ENCODE measurements at regions not wholly inside any gene's neighbourhood (a gene's known extent, or its start where the extent isn't known, plus 50 kb on each side); places are given as distances from the start of the nearest gene placed in this dataset.

DNA sequence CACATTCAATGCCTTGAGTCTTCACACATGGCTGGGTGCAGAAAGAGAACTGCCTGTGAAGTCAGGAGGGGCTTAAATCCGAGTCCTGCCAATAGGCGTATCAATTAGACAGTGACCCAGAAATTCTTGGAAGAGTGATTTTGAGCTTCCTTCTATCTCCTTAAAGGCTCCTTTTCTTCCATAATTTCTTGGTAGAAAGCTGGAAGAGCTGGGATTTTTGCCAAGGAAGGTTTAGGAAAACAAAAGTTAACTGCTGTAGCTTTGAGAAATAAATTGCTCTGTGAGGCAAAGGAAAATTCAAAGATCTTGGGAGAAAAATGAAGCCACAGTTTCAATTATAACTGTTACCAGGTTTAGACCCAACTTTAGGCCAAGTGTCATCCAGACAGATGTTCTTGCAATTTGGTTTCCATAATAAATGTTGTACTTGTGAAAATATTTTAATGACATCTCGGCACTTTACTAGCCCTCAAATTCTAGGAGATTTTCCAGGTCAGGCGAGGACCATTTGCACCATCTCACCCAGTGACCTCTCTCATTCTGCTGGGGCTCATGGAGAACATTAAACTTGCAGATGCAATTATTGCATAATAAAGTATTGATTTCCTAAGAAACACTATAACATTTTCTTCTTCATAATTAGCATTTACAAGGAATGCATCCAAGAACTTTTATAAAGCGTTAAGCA lies 329.7 kb upstream of the MEIS1 start:
- no peak overlapping the region for H2BK20ac ChIP-seq (ENCODE audit: low read length)
- H3K14ac ChIP-seq (ENCODE audit: insufficient read length) = no peak overlapping the region
- no peak overlapping the region for H2BK15ac ChIP-seq (ENCODE audit: low read length)
- H3K27ac ChIP-seq (ENCODE audit: low read depth, low read length) = no peak overlapping the region
- H3K4me3 ChIP-seq (ENCODE audit: extremely low read depth in 1 of 4, insufficient read depth in 2 of 4, low read depth in 3 of 4, low read length in 4 of 4) = no peak overlapping the region
- H4K91ac ChIP-seq (replicated peaks; ENCODE audit: insufficient read length, low read length) = no peak overlapping the region
- no peaks in the 10 kb centered on the region for H3K9me3 ChIP-seq (ENCODE audit: insufficient read depth in 2 of 2, low read depth in 1 of 2, low read length in 1 of 2)
- no peaks in the 10 kb centered on the region for H3K79me1 ChIP-seq (ENCODE audit: low read depth, low read length)
- H4K20me1 ChIP-seq (replicated peaks in 1 of 2; ENCODE audit: control insufficient read depth in 1 of 2, insufficient read depth in 2 of 2, low read length in 2 of 2) = no peaks in the 10 kb centered on the region
- no peak overlapping the region for H3K4ac ChIP-seq (replicated peaks; ENCODE audit: insufficient read length, low read depth, low read length)
- H4K5ac ChIP-seq (ENCODE audit: insufficient read length, low read depth, low read length) = no peak overlapping the region
- ChIA-PET POLR2A (ENCODE audit: partially characterized antibody) (interaction anchor here (1.3 kb wide), 1 partner anchor 24 kb away, joined by 3 read pairs; no protein-coding TSS in a partner anchor), CTCF (ENCODE audit: partially characterized antibody) (interaction anchor here (0.9 kb wide), 2 partner anchors 8 to 10 kb away, joined by 3 read pairs; no protein-coding TSS in a partner anchor)
- no peak overlapping the region for H3K4me2 ChIP-seq (ENCODE audit: insufficient read depth in 1 of 2, low read depth in 2 of 2, low read length in 2 of 2)
- WGBS, 2 experiments (ENCODE audit: extremely low coverage in 1 of 2, insufficient coverage in 1 of 2, insufficient read length in 1 of 2, insufficient replicate concordance in 2 of 2, low coverage in 1 of 2, low lambda C conversion rate in 2 of 2, missing lambda C conversion rate in 1 of 2) = 94% methylated on average over 5 of the region's 5 CpGs; no CpG with 5 or more reads in 1 of the 2 experiments
- no peaks in the 10 kb centered on the region for H3K79me2 ChIP-seq (ENCODE audit: control insufficient read depth in 1 of 2, insufficient read depth in 2 of 2, low read length in 2 of 2)
- no peak overlapping the region for H2BK120ac ChIP-seq (replicated peaks; ENCODE audit: low read depth, low read length)
- no peak overlapping the region for H3K18ac ChIP-seq (ENCODE audit: extremely low read depth, low read length)
- H2AFZ ChIP-seq (ENCODE audit: low read length) = no peak overlapping the region
- DNase-seq (ENCODE audit: low read depth in 1 of 2, low spot score in 2 of 2) (no peak), FAIRE-seq (no peak)
- H3K27me3 ChIP-seq (replicated peaks in 1 of 4; ENCODE audit: control insufficient read depth in 3 of 4, extremely low read depth in 1 of 4, insufficient read depth in 3 of 4, low read length in 3 of 4) = no peaks in the 10 kb centered on the region
- H3K56ac ChIP-seq (replicated peaks; ENCODE audit: insufficient read length, low read depth, low read length) = no peak overlapping the region
- no peak overlapping the region for H2BK5ac ChIP-seq (ENCODE audit: low read depth, low read length)
- no peaks in the 10 kb centered on the region for H3K36me3 ChIP-seq (ENCODE audit: control insufficient read depth in 2 of 4, insufficient read depth in 4 of 4, low read length in 3 of 4)
- H3K4me1 ChIP-seq (replicated peaks in 1 of 4; ENCODE audit: control insufficient read depth in 3 of 4, insufficient read depth in 4 of 4, low read length in 3 of 4) = peaks cover 0 to 2% (median 0%) of the 10 kb centered on the region in 4 experiments; a peak in 1 of 7 replicates
- no peak overlapping the region for H2AK5ac ChIP-seq (ENCODE audit: low read depth, low read length)
- no peak overlapping the region for H2BK12ac ChIP-seq (ENCODE audit: low read depth, low read length)
- H3K23me2 ChIP-seq (ENCODE audit: low read depth, low read length) = no peaks in the 10 kb centered on the region
- no peak overlapping the region for H4K8ac ChIP-seq (ENCODE audit: extremely low read depth, insufficient read depth, low read length)
- no peak overlapping the region for H3K9ac ChIP-seq (replicated peaks in 1 of 4; ENCODE audit: extremely low read depth in 1 of 4, low read depth in 3 of 4, low read length in 3 of 4)
- no peak overlapping the region for H3K23ac ChIP-seq (ENCODE audit: insufficient read length)
- TF ChIP-seq PHF8 (conservative IDR thresholded peaks at IDR 0.05; ENCODE audit: low read depth, low read length) (no peak), TBP (IDR thresholded peaks at IDR 0.05; ENCODE audit: low read depth, low read length) (no peak), GABPA (IDR thresholded peaks at IDR 0.05; ENCODE audit: borderline replicate concordance, insufficient read depth, low read length) (no peak), SIRT6 (IDR thresholded peaks at IDR 0.05; ENCODE audit: low read length) (no peak), GTF2F1 (IDR thresholded peaks at IDR 0.05; ENCODE audit: borderline replicate concordance, low read depth, low read length) (no peak), CEBPB (IDR thresholded peaks at IDR 0.05; ENCODE audit: low read depth, low read length) (no peak), RXRA (IDR thresholded peaks at IDR 0.05; ENCODE audit: insufficient read depth, low read depth, low read length) (no peak), JUND (IDR thresholded peaks at IDR 0.05; ENCODE audit: low read length) (no peak), CTBP2 (IDR thresholded peaks at IDR 0.05; ENCODE audit: borderline replicate concordance, insufficient read depth, insufficient read length, low read length) (no peak), KDM4A (IDR thresholded peaks at IDR 0.05; ENCODE audit: low read depth, low read length, severe bottlenecking) (no peak), SRF (IDR thresholded peaks at IDR 0.05; ENCODE audit: low read depth, low read length) (no peak), NRF1 (IDR thresholded peaks at IDR 0.05; ENCODE audit: low read depth, low read length) (no peak), SP1 (IDR thresholded peaks at IDR 0.05; ENCODE audit: low read depth, low read length) (no peak), EZH2 (IDR thresholded peaks at IDR 0.05; ENCODE audit: low read depth, low read length, severe bottlenecking) (no peak)
